ENCODE measurements at regions not wholly inside any gene's neighbourhood (a gene's known extent, or its start where the extent isn't known, plus 50 kb on each side); places are given as distances from the start of the nearest gene placed in this dataset.
"Not testable (repeated sequence)": the region's sequence is repeated elsewhere in the genome, so short reads cannot be mapped to it uniquely, and the experiment has no call there.

DNA sequence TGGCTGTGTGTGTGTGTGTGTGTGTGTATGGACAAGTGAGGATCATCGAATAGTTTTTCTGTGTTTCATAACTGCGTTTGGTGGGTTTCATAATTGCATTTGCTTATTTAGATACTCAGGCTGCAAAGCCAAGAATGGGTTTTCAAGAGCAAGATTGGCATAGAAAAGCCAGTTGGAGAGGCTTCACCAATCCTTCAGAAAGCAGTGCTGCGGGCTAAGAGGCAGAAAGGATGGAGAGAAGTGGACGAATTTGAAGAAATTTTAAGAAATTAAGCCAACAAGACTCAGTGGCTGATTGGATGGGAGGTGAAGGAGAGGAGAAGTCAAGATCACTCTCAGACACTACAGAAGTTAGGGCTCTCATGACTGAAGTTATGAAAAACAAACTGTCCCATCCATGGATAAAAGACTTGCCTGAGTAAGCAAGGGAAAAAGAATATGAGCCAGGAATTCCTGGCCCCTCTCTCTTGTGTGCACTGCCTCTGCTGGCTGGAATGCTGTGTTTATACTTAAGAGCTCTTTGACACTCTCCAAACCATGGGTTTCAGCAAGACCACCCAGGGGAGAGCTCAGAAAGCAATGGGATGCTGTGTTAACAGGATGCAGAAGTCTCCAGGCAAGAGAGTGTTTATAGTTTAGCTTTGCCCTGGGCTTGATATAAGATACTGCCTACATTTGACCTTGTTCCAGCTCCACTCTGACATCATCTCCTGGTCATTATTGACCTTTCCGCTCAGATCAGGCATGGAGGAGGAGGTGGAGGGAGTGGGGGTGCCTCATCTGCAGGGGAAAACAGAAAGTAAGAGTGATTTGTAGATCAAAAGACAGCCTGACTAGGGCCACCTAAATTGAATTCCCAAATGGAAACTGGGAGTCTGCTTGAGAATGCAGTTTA, 232.0 kb upstream of the PLXNA2 start:
- DNase-seq, result no peak

DNA sequence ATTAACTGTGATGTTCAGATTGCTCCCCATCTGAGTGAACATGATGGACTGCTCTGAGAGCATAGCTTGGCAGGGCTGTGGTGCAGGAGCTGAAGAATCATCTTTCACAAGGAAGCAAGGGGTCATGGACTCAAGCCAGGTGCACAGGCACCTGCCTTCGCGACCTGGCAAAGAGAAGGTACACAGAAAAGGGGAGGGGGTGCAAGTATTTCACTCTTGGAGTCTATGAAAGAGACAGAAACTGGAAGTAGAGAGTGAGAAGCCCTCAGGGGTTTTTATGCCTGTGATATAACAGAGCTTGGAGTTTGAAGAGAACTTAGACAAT, 232.6 kb upstream of the PLXNA2 start:
- no peak for DNase-seq

GRCh38 chr1:208479435-208479834, 235.3 kb upstream of the PLXNA2 start:
- no peak for DNase-seq

GRCh38 chr1:208485512-208485911, 241.3 kb upstream of the PLXNA2 start:
- DNase-seq, result no peak

- no peak for DNase-seq
These were observed 242.5 kb upstream of the PLXNA2 start for GRCh38 chr1:208486677-208487076.

GRCh38 chr1:208488432-208488831, 244.2 kb upstream of the PLXNA2 start:
- not testable (repeated sequence) for DNase-seq

- no peak for DNase-seq
These were observed 252.5 kb upstream of the PLXNA2 start for GRCh38 chr1:208496467-208497371.

DNA sequence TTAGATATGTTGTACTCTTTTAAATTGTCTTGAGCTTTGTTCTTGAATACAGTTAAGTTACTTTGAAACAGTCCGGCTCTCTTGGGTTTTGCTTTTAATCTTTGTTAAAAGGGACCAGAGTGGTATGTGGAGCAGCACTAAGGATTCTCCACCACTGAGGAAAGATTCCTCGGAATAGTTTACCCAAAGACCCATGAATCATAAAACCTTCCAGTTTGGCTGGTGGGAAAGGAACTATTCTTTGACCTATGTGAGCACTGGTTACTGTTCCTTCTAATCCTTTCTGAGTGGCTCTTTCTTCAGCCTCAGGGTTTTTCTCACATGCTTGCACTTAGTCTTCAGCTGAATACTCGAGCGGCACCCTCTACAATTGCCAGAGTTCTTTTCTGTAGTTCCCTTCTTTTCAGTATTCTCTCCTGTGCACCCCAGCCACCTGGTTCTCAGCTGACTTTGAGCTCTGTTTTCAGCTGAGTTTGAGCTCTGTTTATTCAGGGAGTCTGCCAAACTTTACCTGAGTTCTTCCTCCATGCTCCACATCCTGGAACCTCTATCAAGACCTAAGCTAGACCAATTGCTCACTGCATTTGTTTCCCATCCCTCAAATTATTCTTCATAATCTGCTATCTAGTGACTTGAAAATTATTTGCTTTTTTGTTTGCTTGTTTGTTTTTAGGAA, 253.8 kb upstream of the PLXNA2 start:
- DNase-seq, result no peak

- no peak for DNase-seq
These were observed 254.8 kb upstream of the PLXNA2 start for GRCh38 chr1:208499026-208499425.

- no peak for DNase-seq
These were observed 255.4 kb upstream of the PLXNA2 start for GRCh38 chr1:208499601-208500000.

DNA sequence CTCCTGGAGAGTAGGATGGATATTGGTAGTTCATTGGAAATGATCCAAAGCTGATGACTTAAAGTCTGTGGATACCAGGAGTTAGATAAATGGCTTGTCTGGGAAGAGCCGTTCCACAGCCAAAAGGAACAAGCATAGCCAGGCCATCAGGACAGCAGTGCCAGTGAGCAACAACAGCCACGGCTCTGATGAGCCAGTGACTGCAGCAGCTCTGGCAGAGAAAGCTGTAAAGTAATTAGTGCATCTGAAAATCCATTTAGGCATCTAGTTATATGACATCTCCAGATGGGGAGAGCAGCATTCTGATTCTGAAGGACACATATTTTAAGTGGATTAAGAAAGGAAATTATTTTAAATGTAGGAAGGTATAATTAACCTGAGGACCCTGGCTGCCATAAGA, 256.2 kb upstream of the PLXNA2 start:
- no peak for DNase-seq

GRCh38 chr1:208501542-208501941, 257.4 kb upstream of the PLXNA2 start:
- no peak for DNase-seq

GRCh38 chr1:208503787-208504186, 259.6 kb upstream of the PLXNA2 start:
- DNase-seq, result no peak

DNA sequence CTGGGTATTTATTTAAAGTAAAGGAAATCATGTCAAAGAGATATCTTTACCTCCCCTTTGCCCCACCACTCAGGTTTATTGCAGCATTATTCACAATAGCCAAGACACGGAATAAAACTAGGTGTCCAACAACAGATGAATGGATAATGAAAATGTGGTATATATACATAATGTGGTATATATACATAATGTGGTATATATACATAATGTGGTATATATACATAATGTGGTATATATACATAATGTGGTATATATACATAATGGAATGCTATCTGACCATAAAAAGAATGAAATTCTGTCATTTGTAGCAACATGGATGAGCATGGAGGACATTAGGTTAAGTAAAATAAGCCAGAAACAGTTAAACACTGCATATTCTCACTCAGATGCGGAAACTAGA, 262.6 kb upstream of the PLXNA2 start:
- no peak for DNase-seq

- no peak for DNase-seq
These were observed 264.9 kb upstream of the PLXNA2 start for GRCh38 chr1:208509072-208509471.

GRCh38 chr1:208510192-208510952, 266.2 kb upstream of the PLXNA2 start:
- no peak for DNase-seq

DNA sequence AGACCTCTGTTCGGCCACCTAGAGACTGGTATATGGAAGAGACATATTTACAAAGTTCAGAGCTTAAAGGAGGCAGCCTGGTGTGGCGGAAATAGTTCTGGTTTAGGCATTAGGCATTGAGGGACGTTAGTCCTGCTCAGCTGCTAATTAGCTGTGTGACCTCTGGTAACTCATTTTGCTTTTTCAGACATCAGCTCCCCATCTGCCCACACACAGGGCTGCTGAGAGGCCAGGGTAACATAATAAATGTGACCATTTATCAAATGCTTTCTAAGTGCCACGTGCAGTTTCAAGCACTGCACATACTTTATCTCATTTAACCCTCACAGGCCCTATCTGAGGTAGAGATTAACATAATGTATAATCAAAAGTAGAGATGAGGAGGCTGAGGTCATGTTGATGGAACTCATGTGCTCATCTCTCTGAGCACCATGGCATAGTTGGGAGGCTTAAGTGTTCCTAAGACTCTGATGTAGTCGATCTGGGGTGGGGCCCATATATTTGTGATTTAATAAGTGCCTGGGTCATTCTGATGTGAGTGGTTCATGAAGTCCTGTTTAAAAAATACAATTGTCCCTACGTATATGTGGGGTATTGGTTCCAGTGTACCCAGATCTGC, 267.2 kb upstream of the PLXNA2 start:
- DNase-seq, result no peak

DNA sequence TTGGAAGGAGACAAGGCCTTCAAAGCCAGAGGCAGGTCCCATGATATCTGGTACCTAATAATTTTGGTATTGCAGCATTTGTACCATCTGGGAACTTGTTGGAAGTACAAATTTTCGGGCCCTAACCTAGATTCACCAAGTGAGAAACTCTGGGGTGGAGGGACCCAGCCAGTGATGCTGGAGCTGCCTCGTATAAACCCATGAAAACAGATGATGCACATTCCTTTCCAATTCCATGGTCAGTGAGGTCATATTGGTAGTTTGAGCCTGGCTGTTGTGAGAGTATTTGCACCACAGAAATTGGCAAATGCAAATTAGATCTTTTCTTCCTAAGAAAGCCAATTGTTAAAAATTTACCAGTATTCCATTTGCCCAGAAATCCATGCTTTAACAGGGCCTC, 269.6 kb upstream of the PLXNA2 start:
- DNase-seq, result no peak

GRCh38 chr1:208515129-208515528, 270.9 kb upstream of the PLXNA2 start:
- no peak for DNase-seq

DNA sequence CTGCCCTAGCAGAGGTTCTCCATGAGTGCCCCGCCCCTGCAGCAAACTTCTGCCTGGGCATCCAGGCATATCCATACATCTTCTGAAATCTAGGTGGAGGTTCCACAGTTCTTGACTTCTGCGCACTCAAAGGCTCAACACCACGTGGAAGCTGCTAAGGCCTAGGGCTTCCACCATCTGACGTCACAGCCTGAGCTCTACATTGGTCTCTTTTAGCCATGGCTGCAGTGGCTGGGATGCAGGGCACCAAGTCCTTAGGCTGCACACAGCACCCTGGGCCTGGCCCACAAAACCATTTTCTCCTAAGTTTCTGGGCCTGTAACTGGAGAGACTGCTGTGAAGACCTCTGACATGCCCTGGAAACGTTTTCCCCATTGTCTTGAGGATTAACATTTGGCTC, 272.6 kb upstream of the PLXNA2 start:
- DNase-seq, result no peak

DNA sequence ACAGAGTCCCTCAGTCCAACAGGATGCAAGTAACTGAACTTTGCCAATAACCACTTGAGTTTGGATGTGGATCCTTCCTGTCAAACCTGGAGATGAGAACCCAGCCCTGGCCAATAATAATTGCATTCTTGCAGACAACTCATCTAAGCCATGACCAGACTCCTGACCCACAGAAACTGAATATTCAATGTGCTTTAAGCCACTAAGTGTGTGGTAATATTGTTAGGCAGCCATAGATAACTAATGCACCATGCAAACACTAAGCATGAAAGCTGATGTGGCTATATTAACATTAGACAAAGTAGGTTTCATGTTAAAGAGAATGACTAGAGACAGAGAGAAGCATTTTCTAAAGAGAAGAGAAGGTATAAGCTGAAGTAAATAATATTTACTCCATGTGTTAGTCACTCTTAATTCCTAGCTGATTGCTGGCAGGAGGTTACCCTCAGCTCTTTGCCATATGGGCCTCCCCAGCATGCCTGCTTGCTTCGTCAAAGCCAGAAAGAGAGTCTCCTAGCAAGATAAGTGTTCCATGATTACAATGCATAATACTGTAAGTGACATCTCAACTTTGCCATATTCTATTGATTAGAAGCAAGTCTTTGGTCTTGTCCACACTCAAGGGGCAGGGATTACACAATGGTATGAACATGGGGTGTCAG, 276.4 kb upstream of the PLXNA2 start:
- DNase-seq, result no peak

DNA sequence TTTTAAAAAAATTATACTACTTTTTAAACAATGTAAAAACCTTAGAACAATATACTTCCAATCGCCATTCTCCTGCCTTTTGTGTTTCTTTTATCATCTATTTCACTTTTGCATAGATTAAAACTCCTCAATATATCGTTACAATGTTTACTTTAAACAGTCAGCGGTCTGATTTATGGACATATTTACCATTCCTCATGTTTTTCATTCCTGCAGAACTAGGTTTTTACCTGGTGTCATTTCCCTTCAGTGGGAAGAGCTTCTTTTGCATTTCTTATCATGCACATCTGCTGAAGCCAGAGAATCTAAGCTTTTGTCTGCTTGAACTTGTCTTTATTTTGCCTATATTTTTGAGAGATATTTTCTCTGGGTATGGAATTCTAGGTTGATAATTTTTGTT, 277.4 kb upstream of the PLXNA2 start:
- no peak for DNase-seq
